HCT116 (cell line): ENCODE measurements at regions not wholly inside any gene's neighbourhood (a gene's known extent, or its start where the extent isn't known, plus 50 kb on each side); places are given as distances from the start of the nearest gene placed in this dataset.

ENCODE experiments used
- ATAC-seq: fragments of 200-7000 bp; cut with Tn5 transposase; 2 replicates; pipeline ENCODE4 v1.9.1; 2020; ENCODE audit warnings: mild to moderate bottlenecking, moderate library complexity
- BruUV-seq: library from RNA; stranded (reverse); fragments of 400-500 nt; replicated peaks from 2 replicates; lab custom pipeline; 2021; lab: Mats Ljungman, UMichigan
- CTCF ChIA-PET: fragments of 300-600 bp; sonication (Branson Sonifier 250); formaldehyde crosslinking; loops from one replicate; lab custom pipeline; 2021; ENCODE audit warnings: antibody characterized with exemption; lab: Charles Lee
- POLR2A ChIA-PET: fragments of 300-600, 350-600 bp; sonication (Branson Sonifier 250); formaldehyde crosslinking; loops from one replicate; lab custom pipeline; 2021; ENCODE audit warnings: antibody characterized with exemption; lab: Charles Lee
- RAD21 ChIA-PET, 2 experiments: fragments of 300-600 bp; sonication (Branson Sonifier 250); formaldehyde crosslinking; loops; one replicate each; lab custom pipeline; 2023; ENCODE audit warnings: low total read pairs in 2 of 2; ENCODE audit not compliant: uncharacterized antibody in 2 of 2, unreplicated experiment in 2 of 2, low non-redundant PET in 1 of 2; lab: Charles Lee
- DNase-seq: peaks from one replicate; pipeline ENCODE4 v3.0.0-alpha.2; 2010; ENCODE audit warnings: low read depth, low spot score
- H2AFZ ChIP-seq: fragments of 200-600 bp; shearing (Covaris generic), sonication (generic); 2 replicates; pipeline ENCODE4 v1.6.1; 2017; ENCODE audit warnings: low read depth, mixed run types, mixed read lengths, antibody characterized with exemption, low read length; ENCODE audit not compliant: poor library complexity, severe bottlenecking
- H3K27ac ChIP-seq: 2 replicates; pipeline ENCODE4 v1.5.1; 2012; ENCODE audit warnings: low read depth, low read length
- H3K27me3 ChIP-seq: fragments of 200-600 bp; sonication (generic); 2 replicates; pipeline ENCODE4 v1.6.1; 2016; ENCODE audit warnings: mixed run types, low read length, mixed read lengths; ENCODE audit not compliant: insufficient read depth
- H3K36me3 ChIP-seq, 2 experiments: fragments of 200-500 bp in 1 of 2; fragments of 200-600 bp in 1 of 2; sonication (Bioruptor generic) in 1 of 2; sonication (generic) in 1 of 2; 2 replicates each; pipeline versions ENCODE4 v1.5.1 to v1.6.1; 2014 to 2016; ENCODE audit warnings: low read length in 2 of 2, inconsistent platforms in 1 of 2, mixed read lengths in 1 of 2, mixed run types in 1 of 2; ENCODE audit not compliant: insufficient read depth in 2 of 2, control insufficient read depth in 1 of 2
- H3K4me1 ChIP-seq, 2 experiments: fragments of 200-600 bp in 1 of 2; sonication (generic) in 1 of 2; 2 replicates each; pipeline versions ENCODE4 v1.5.1 to v1.6.1; 2012 to 2017; ENCODE audit warnings: low read length in 2 of 2, inconsistent platforms in 1 of 2, mild to moderate bottlenecking in 1 of 2, mixed read lengths in 1 of 2, mixed run types in 1 of 2, moderate library complexity in 1 of 2; ENCODE audit not compliant: insufficient read depth in 2 of 2, control insufficient read depth in 1 of 2
- H3K4me2 ChIP-seq: fragments of 200-600 bp; sonication (generic); 2 replicates; pipeline ENCODE4 v1.6.1; 2017; ENCODE audit warnings: mixed run types, low read length, mixed read lengths
- H3K4me3 ChIP-seq, 2 experiments: fragments of 200-600 bp in 1 of 2; sonication (generic) in 1 of 2; replicated peaks in 1 of 2; 2 replicates each; pipeline ENCODE4 v1.5.1; 2011 to 2016; ENCODE audit warnings: low read length in 2 of 2, control low read depth in 1 of 2, low read depth in 1 of 2, mild to moderate bottlenecking in 1 of 2, mixed read lengths in 1 of 2, mixed run types in 1 of 2
- H3K79me2 ChIP-seq: fragments of 200-600 bp; sonication (generic); 2 replicates; pipeline ENCODE4 v1.6.1; 2017; ENCODE audit warnings: mild to moderate bottlenecking, mixed run types, low read length, moderate library complexity, mixed read lengths; ENCODE audit not compliant: insufficient read depth
- H3K9ac ChIP-seq: fragments of 200-600 bp; sonication (generic); 2 replicates; pipeline ENCODE4 v1.6.1; 2016; ENCODE audit warnings: low read length, mixed read lengths
- H3K9me2 ChIP-seq: fragments of 200-600 bp; sonication (generic), shearing (Covaris generic); 2 replicates; pipeline ENCODE4 v1.6.1; 2017; ENCODE audit warnings: mixed run types, mild to moderate bottlenecking, moderate library complexity; ENCODE audit not compliant: insufficient read depth
- H3K9me3 ChIP-seq, 2 experiments: fragments of 200-500 bp in 1 of 2; fragments of 200-600 bp in 1 of 2; sonication (Bioruptor generic) in 1 of 2; sonication (generic) in 1 of 2; 2 replicates each; pipeline ENCODE4 v1.6.1; 2014 to 2017; ENCODE audit warnings: low read length in 2 of 2, mixed read lengths in 2 of 2, inconsistent platforms in 1 of 2, low read depth in 1 of 2, mild to moderate bottlenecking in 1 of 2, mixed run types in 1 of 2, moderate library complexity in 1 of 2; ENCODE audit not compliant: control insufficient read depth in 1 of 2, insufficient read depth in 1 of 2
- H4K20me1 ChIP-seq: fragments of 200-600 bp; sonication (generic), shearing (Covaris generic); 2 replicates; pipeline ENCODE4 v1.6.1; 2017; ENCODE audit warnings: mixed run types, mild to moderate bottlenecking, moderate library complexity; ENCODE audit not compliant: insufficient read depth
- CBX3 ChIP-seq: IDR thresholded peaks from 2 replicates; pipeline ENCODE4 v1.6.1; 2012; ENCODE audit warnings: low read depth
- CEBPB ChIP-seq: IDR thresholded peaks from 2 replicates; pipeline ENCODE4 v1.6.1; 2012; ENCODE audit warnings: low read depth
- EGR1 ChIP-seq: IDR thresholded peaks from 2 replicates; pipeline ENCODE4 v1.6.1; 2012; ENCODE audit warnings: low read depth
- ELF1 ChIP-seq: IDR thresholded peaks from 2 replicates; pipeline ENCODE4 v1.6.1; 2012; ENCODE audit warnings: low read depth, borderline replicate concordance
- EZH2phosphoT487 ChIP-seq: fragments of 200-600 bp; IDR thresholded peaks from 2 replicates; pipeline ENCODE4 v1.6.1; 2018; ENCODE audit warnings: antibody characterized with exemption, borderline replicate concordance
- FOSL1 ChIP-seq: IDR thresholded peaks from 2 replicates; pipeline ENCODE4 v1.6.1; 2012; ENCODE audit warnings: low read depth
- JUND ChIP-seq: IDR thresholded peaks from 2 replicates; pipeline ENCODE4 v1.6.1; 2012
- POLR2AphosphoS5 ChIP-seq: IDR thresholded peaks from 2 replicates; pipeline ENCODE4 v1.6.1; 2011; ENCODE audit warnings: mild to moderate bottlenecking, low read depth, low read length, moderate library complexity
- RAD21 ChIP-seq: IDR thresholded peaks from 2 replicates; pipeline ENCODE4 v1.6.1; 2012; ENCODE audit warnings: low read depth, mild to moderate bottlenecking
- SP1 ChIP-seq: IDR thresholded peaks from 2 replicates; pipeline ENCODE4 v1.6.1; 2012; ENCODE audit warnings: low read depth
- SRF ChIP-seq: IDR thresholded peaks from 2 replicates; pipeline ENCODE4 v1.6.1; 2012; ENCODE audit warnings: low read depth
- TCF7L2 ChIP-seq: IDR thresholded peaks from 2 replicates; pipeline ENCODE4 v1.7.0; 2011; ENCODE audit warnings: borderline replicate concordance, inconsistent platforms; ENCODE audit not compliant: insufficient read depth, insufficient read length; ENCODE audit errors: extremely low read depth
- YY1 ChIP-seq: IDR thresholded peaks from 2 replicates; pipeline ENCODE4 v1.6.1; 2011; ENCODE audit warnings: low read length, low read depth, moderate library complexity, mild to moderate bottlenecking; ENCODE audit not compliant: insufficient replicate concordance; ENCODE audit errors: extremely low read depth
- ZNF274 ChIP-seq: fragments of 200-500 bp; sonication (Bioruptor generic); IDR thresholded peaks from 2 replicates; pipeline ENCODE4 v1.6.1; 2014; ENCODE audit warnings: mild to moderate bottlenecking, low read depth, low read length, inconsistent platforms
- intact Hi-C: fragments of 100-400 bp; cut with micrococcal nuclease; formaldehyde crosslinking; loops from 2 replicates; pipeline ENCODE4 v1.10.0; 2022
- TF ChIP-seq, protein P1 (sequence below), 3 experiments: fragments of 200-600 bp in 1 of 3; sonication (generic) in 1 of 3; IDR thresholded peaks in 2 of 3; conservative IDR thresholded peaks in 1 of 3; 2 replicates each; pipeline ENCODE4 v1.5.1; 2012 to 2017; ENCODE audit warnings: low read depth in 2 of 3, low read length in 2 of 3, antibody characterized with exemption in 1 of 3, borderline replicate concordance in 1 of 3, control low read depth in 1 of 3, mild to moderate bottlenecking in 1 of 3, mixed read lengths in 1 of 3, mixed run types in 1 of 3, moderate library complexity in 1 of 3; ENCODE audit not compliant: insufficient read depth in 1 of 3

DNA sequence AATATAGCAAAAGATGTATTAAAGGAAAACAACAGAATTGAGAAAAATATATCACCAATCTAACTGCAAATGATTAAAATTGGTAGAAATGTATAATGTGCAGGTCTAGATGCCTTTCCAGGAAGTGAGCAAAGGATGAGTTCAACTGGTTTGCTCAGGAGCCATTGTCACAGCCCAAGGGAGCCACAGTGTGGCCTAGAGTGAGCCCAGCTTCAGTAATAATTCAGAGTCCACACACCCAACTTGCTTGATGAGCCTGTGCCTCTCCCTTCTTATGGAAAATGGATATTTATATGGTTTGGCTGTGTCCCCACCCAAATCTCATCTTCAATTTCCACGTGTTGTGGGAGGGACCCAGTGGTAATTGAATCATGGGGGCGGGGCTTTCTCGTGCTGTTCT lies 92.2 kb upstream of the ASAP2 start:
- Histone ChIP-seq H3K9me2 (no peaks in the 10 kb centered on the region), H3K27me3 (no peaks in the 10 kb centered on the region), H3K4me1 (peaks cover 12 to 30% of the 10 kb centered on the region in 2 experiments; a peak in 3 of 4 replicates), H3K79me2 (no peaks in the 10 kb centered on the region), H3K4me3 (no peak overlapping the region), H3K9me3 (no peaks in the 10 kb centered on the region)
- RAD21 ChIA-PET: no interaction called here
- no peak for ATAC-seq
- CTCF ChIA-PET: no interaction called here
- TF ChIP-seq RAD21 (peak; percentile 52), SP1 (no peak), EZH2phosphoT487 (no peak), SRF (no peak), ZNF274 (no peak), YY1 (no peak)
- TF ChIP-seq, protein P1, sequence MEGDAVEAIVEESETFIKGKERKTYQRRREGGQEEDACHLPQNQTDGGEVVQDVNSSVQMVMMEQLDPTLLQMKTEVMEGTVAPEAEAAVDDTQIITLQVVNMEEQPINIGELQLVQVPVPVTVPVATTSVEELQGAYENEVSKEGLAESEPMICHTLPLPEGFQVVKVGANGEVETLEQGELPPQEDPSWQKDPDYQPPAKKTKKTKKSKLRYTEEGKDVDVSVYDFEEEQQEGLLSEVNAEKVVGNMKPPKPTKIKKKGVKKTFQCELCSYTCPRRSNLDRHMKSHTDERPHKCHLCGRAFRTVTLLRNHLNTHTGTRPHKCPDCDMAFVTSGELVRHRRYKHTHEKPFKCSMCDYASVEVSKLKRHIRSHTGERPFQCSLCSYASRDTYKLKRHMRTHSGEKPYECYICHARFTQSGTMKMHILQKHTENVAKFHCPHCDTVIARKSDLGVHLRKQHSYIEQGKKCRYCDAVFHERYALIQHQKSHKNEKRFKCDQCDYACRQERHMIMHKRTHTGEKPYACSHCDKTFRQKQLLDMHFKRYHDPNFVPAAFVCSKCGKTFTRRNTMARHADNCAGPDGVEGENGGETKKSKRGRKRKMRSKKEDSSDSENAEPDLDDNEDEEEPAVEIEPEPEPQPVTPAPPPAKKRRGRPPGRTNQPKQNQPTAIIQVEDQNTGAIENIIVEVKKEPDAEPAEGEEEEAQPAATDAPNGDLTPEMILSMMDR (IDR thresholded peaks at IDR 0.05 in 2 of 3, conservative IDR thresholded peaks at IDR 0.05 in 1 of 3; ENCODE audit: borderline replicate concordance in 1 of 3, insufficient read depth in 1 of 3, low read depth in 2 of 3, low read length in 2 of 3): 0 out of 6 replicates have a peak, but pooled peaks of 1 of the 3 experiments have one; percentile 9
- TF ChIP-seq, all 23 proteins: peak for 2
- Histone ChIP-seq H2AFZ (no peak overlapping the region), H3K4me2 (no peak overlapping the region), H3K9ac (no peak overlapping the region), H4K20me1 (no peaks in the 10 kb centered on the region), H3K36me3 (no peaks in the 10 kb centered on the region), H3K27ac (no peak overlapping the region)
- POLR2A ChIA-PET: no interaction called here
- DNase-seq: no peak
- no TSS peak for BruUV-seq
- intact Hi-C loops: no loop called here

DNA sequence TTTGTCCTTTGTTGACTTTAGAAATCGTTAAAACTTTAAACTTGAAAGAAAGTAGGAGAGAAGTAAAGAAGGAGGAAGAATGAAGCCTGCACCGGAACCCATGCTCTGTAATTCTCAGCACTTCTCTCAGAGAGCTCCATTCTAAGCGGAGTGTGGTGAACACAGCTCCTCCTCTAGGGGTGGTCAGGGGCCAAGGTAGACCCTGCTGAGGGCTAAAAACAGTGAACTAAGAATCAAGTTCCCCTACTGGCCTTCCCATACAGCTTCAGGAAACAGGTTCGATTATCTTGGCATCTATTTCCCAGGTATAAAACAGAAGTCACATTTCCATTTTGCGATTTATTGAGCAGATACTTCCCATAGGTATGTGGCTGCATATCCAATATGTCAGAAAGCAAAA lies 92.7 kb upstream of the ASAP2 start:
- H2AFZ ChIP-seq: no peak overlapping the region
- H3K27me3 ChIP-seq: no peaks in the 10 kb centered on the region
- ChIA-PET CTCF (interaction anchor here (1.0 kb wide), 1 partner anchor 11 kb away, joined by 4 read pairs; no protein-coding TSS in a partner anchor), RAD21 (interaction anchor here in 1 of 2 experiments (0.7 kb wide), 1 partner anchor 241 kb away, joined by 4 read pairs; no protein-coding TSS in a partner anchor), POLR2A (no interaction called here)
- DNase-seq (no peak), ATAC-seq (no peak)
- no peak overlapping the region for H3K4me2 ChIP-seq
- no peak overlapping the region for H3K4me3 ChIP-seq
- no peaks in the 10 kb centered on the region for H3K79me2 ChIP-seq
- no TSS peak for BruUV-seq
- intact Hi-C loops: no loop called here
- no peaks in the 10 kb centered on the region for H3K9me2 ChIP-seq
- no peaks in the 10 kb centered on the region for H4K20me1 ChIP-seq
- H3K9ac ChIP-seq: no peak overlapping the region
- no peak overlapping the region for H3K27ac ChIP-seq
- no peaks in the 10 kb centered on the region for H3K36me3 ChIP-seq
- peaks cover 12 to 31% of the 10 kb centered on the region in 2 experiments; a peak in 3 of 4 replicates for H3K4me1 ChIP-seq
- no peaks in the 10 kb centered on the region for H3K9me3 ChIP-seq
- TF ChIP-seq TCF7L2 (no peak), ELF1 (no peak), RAD21 (no peak), CBX3 (no peak), CEBPB (no peak), POLR2AphosphoS5 (no peak), EGR1 (no peak), EZH2phosphoT487 (no peak), FOSL1 (no peak), ZNF274 (no peak), SP1 (no peak), JUND (no peak)
- TF ChIP-seq, protein P1 (IDR thresholded peaks at IDR 0.05 in 2 of 3, conservative IDR thresholded peaks at IDR 0.05 in 1 of 3; ENCODE audit: borderline replicate concordance in 1 of 3, insufficient read depth in 1 of 3, low read depth in 2 of 3, low read length in 2 of 3): no peak
